ENCODE measurements at regions not wholly inside any gene's neighbourhood (a gene's known extent, or its start where the extent isn't known, plus 50 kb on each side); places are given as distances from the start of the nearest gene placed in this dataset.

- H3K36me3 ChIP-seq (ENCODE audit: insufficient read depth, low read length): no peaks in the 10 kb centered on the region
- H3K79me2 ChIP-seq (ENCODE audit: insufficient read depth, low read depth, low read length): no peaks in the 10 kb centered on the region
- H3K9me2 ChIP-seq (ENCODE audit: insufficient read depth, low read length): no peaks in the 10 kb centered on the region
- TF ChIP-seq EZH2phosphoT487 (IDR thresholded peaks at IDR 0.05; ENCODE audit: borderline replicate concordance, low read depth, low read length) (no peak), CTCF (conservative IDR thresholded peaks at IDR 0.05; ENCODE audit: low read length) (no peak)
- peaks cover 8% of the 10 kb centered on the region; the same call in 1 of the 2 replicates for H3K9me3 ChIP-seq (ENCODE audit: low read length)
- CTCF ChIA-PET (ENCODE audit: unreplicated experiment): no interaction called here
- no peak overlapping the region for H3K4me3 ChIP-seq (ENCODE audit: low read depth, low read length, poor library complexity, severe bottlenecking)
- H3K27ac ChIP-seq (ENCODE audit: low read depth, low read length, poor library complexity, severe bottlenecking): no peak overlapping the region
- intact Hi-C loops (cut with micrococcal nuclease; ENCODE audit: unreplicated experiment): no loop called here
- no peak overlapping the region for H3K4me2 ChIP-seq (ENCODE audit: low read length)
- H2AFZ ChIP-seq (ENCODE audit: low read length): no peak overlapping the region
- no peaks in the 10 kb centered on the region for H3K4me1 ChIP-seq (ENCODE audit: insufficient read depth, low read length, poor library complexity, severe bottlenecking)
- H4K20me1 ChIP-seq (ENCODE audit: insufficient read depth, low read length): no peaks in the 10 kb centered on the region
- POLR2A ChIA-PET: interaction anchor here (0.6 to 1.2 kb wide), 3 partner anchors 8 to 1154 kb away, joined by 3 read pairs; no protein-coding TSS in a partner anchor
- DNase-seq (ENCODE audit: low spot score): no peak
- no TSS peak for BruUV-seq (replicated peaks)
These were observed 80.9 kb upstream of the IRF2BP2 start for GRCh38 chr1:234690872-234691271.

DNA sequence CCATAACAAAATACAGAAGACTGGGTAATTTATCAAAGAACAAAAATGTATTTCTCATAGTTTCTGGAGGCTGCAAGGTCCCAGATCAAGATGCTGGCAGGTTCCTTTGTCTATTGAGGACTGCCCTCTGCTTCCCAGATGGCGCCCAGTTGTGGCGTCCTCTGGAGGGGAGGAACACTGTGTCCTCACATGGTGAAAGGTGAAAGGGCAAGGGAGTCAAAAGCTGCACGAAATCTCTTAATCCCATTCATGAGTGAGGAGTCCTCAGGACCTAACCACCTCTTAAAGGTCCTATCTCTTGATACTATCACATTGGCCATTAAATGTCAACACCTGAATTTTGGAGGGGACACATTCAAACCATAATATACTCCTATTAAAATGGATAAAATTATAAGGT is 79.3 kb upstream of the IRF2BP2 start:
- no peaks in the 10 kb centered on the region for H3K9me2 ChIP-seq (ENCODE audit: insufficient read depth, low read length)
- no TSS peak for BruUV-seq (replicated peaks)
- H3K27ac ChIP-seq (ENCODE audit: low read depth, low read length, poor library complexity, severe bottlenecking): no peak overlapping the region
- H3K36me3 ChIP-seq (ENCODE audit: insufficient read depth, low read length): no peaks in the 10 kb centered on the region
- TF ChIP-seq CTCF (conservative IDR thresholded peaks at IDR 0.05; ENCODE audit: low read length) (no peak), EZH2phosphoT487 (IDR thresholded peaks at IDR 0.05; ENCODE audit: borderline replicate concordance, low read depth, low read length) (no peak)
- H3K9me3 ChIP-seq (ENCODE audit: low read length): peaks cover 13% of the 10 kb centered on the region; the same call in 1 of the 2 replicates
- no peak overlapping the region for H2AFZ ChIP-seq (ENCODE audit: low read length)
- intact Hi-C loops (cut with micrococcal nuclease; ENCODE audit: unreplicated experiment): no loop called here
- H3K4me1 ChIP-seq (ENCODE audit: insufficient read depth, low read length, poor library complexity, severe bottlenecking): no peaks in the 10 kb centered on the region
- ChIA-PET POLR2A (no interaction called here), CTCF (ENCODE audit: unreplicated experiment) (no interaction called here)
- H3K79me2 ChIP-seq (ENCODE audit: insufficient read depth, low read depth, low read length): no peaks in the 10 kb centered on the region
- no peak overlapping the region for H3K4me3 ChIP-seq (ENCODE audit: low read depth, low read length, poor library complexity, severe bottlenecking)
- no peak for DNase-seq (ENCODE audit: low spot score)
- no peak overlapping the region for H3K4me2 ChIP-seq (ENCODE audit: low read length)
- no peaks in the 10 kb centered on the region for H4K20me1 ChIP-seq (ENCODE audit: insufficient read depth, low read length)

- BruUV-seq (replicated peaks): no TSS peak
- Histone ChIP-seq H3K9me3 (ENCODE audit: low read length) (peaks cover 13% of the 10 kb centered on the region; the same call in 1 of the 2 replicates), H4K20me1 (ENCODE audit: insufficient read depth, low read length) (no peaks in the 10 kb centered on the region), H2AFZ (ENCODE audit: low read length) (no peak overlapping the region), H3K4me3 (ENCODE audit: low read depth, low read length, poor library complexity, severe bottlenecking) (no peak overlapping the region), H3K4me1 (ENCODE audit: insufficient read depth, low read length, poor library complexity, severe bottlenecking) (no peaks in the 10 kb centered on the region), H3K79me2 (ENCODE audit: insufficient read depth, low read depth, low read length) (no peaks in the 10 kb centered on the region), H3K27ac (ENCODE audit: low read depth, low read length, poor library complexity, severe bottlenecking) (no peak overlapping the region), H3K36me3 (ENCODE audit: insufficient read depth, low read length) (no peaks in the 10 kb centered on the region), H3K9me2 (ENCODE audit: insufficient read depth, low read length) (no peaks in the 10 kb centered on the region), H3K4me2 (ENCODE audit: low read length) (no peak overlapping the region)
- POLR2A ChIA-PET: no interaction called here
- intact Hi-C loops (cut with micrococcal nuclease; ENCODE audit: unreplicated experiment): no loop called here
- DNase-seq (ENCODE audit: low spot score): no peak
- CTCF ChIA-PET (ENCODE audit: unreplicated experiment): no interaction called here
- TF ChIP-seq EZH2phosphoT487 (IDR thresholded peaks at IDR 0.05; ENCODE audit: borderline replicate concordance, low read depth, low read length): no peak
These were observed 77.0 kb upstream of the IRF2BP2 start for GRCh38 chr1:234687011-234687410.

Data from OCI-LY7 (cell line).